Neural cell (in vitro differentiated cells): ENCODE measurements at regions not wholly inside any gene's neighbourhood (a gene's known extent, or its start where the extent isn't known, plus 50 kb on each side); places are given as distances from the start of the nearest gene placed in this dataset.

ENCODE experiments used
- H2AFZ ChIP-seq: fragments of 200-600, 300-800 bp; sonication (generic), shearing (Covaris generic); 2 replicates; pipeline ENCODE4 v1.6.0; 2014; ENCODE audit warnings: low read depth, mild to moderate bottlenecking, antibody characterized with exemption, low read length, moderate library complexity
- H3F3A ChIP-seq: fragments of 200-600 bp; shearing (Covaris generic); 2 replicates; pipeline ENCODE4 v1.6.1; 2016; ENCODE audit warnings: mild to moderate bottlenecking, moderate library complexity, mixed read lengths, antibody characterized with exemption, low read length; ENCODE audit not compliant: insufficient read depth, poor library complexity, severe bottlenecking
- H3K27ac ChIP-seq: fragments of 200-600, 300-800 bp; sonication (generic), shearing (Covaris generic); 2 replicates; pipeline ENCODE4 v1.5.1; 2014; ENCODE audit warnings: mild to moderate bottlenecking, low read length, moderate library complexity
- H3K27me3 ChIP-seq: fragments of 300-800, 200-600 bp; sonication (generic), shearing (Covaris generic); 2 replicates; pipeline ENCODE4 v1.6.0; 2014; ENCODE audit warnings: mild to moderate bottlenecking, low read depth, low read length, moderate library complexity; ENCODE audit not compliant: insufficient read depth
- H3K36me3 ChIP-seq: fragments of 300-800, 200-600 bp; sonication (generic), shearing (Covaris generic); 2 replicates; pipeline ENCODE4 v1.5.1; 2014; ENCODE audit warnings: mild to moderate bottlenecking, antibody characterized with exemption, low read length, moderate library complexity; ENCODE audit not compliant: insufficient read depth
- H3K4me2 ChIP-seq: fragments of 300-800, 200-600 bp; sonication (generic), shearing (Covaris generic); 2 replicates; pipeline ENCODE4 v1.6.0; 2014; ENCODE audit warnings: mild to moderate bottlenecking, low read length
- H3K4me3 ChIP-seq: fragments of 300-800, 200-600 bp; sonication (generic), shearing (Covaris generic); 2 replicates; pipeline ENCODE4 v1.5.1; 2014; ENCODE audit warnings: mild to moderate bottlenecking, low read length, moderate library complexity
- H3K79me2 ChIP-seq: fragments of 200-600 bp; shearing (Covaris generic); replicated peaks from 2 replicates; pipeline ENCODE4 v1.6.0; 2014; ENCODE audit warnings: mild to moderate bottlenecking, low read length, moderate library complexity; ENCODE audit not compliant: insufficient read depth
- H3K9ac ChIP-seq: fragments of 300-800, 200-600 bp; sonication (generic), shearing (Covaris generic); 2 replicates; pipeline ENCODE4 v1.6.1; 2016; ENCODE audit warnings: mild to moderate bottlenecking, low read length, mixed read lengths
- H3K9me2 ChIP-seq: fragments of 200-600 bp; shearing (Covaris generic); 2 replicates; pipeline ENCODE4 v1.6.1; 2016; ENCODE audit warnings: mild to moderate bottlenecking, low read length, mixed read lengths; ENCODE audit not compliant: insufficient read depth
- H3K9me3 ChIP-seq: fragments of 200-600, 300-800 bp; sonication (generic), shearing (Covaris generic); 2 replicates; pipeline ENCODE4 v1.6.1; 2016; ENCODE audit warnings: mild to moderate bottlenecking, mixed run types, low read length, moderate library complexity, mixed read lengths
- H4K20me1 ChIP-seq: fragments of 200-600 bp; shearing (Covaris generic); 2 replicates; pipeline ENCODE4 v1.6.1; 2016; ENCODE audit warnings: mild to moderate bottlenecking, mixed run types; ENCODE audit not compliant: insufficient read depth
- CTCF ChIP-seq: fragments of 450-650 bp; IDR thresholded peaks from 2 replicates; pipeline ENCODE4 v1.5.1; 2014; ENCODE audit warnings: antibody characterized with exemption, mild to moderate bottlenecking, moderate library complexity; ENCODE audit not compliant: poor library complexity, severe bottlenecking
- EP300 ChIP-seq: fragments of 450-650 bp; conservative IDR thresholded peaks from 2 replicates; pipeline ENCODE4 v1.6.1; 2014; ENCODE audit warnings: antibody characterized with exemption, mild to moderate bottlenecking, moderate library complexity; ENCODE audit not compliant: poor library complexity, severe bottlenecking
- EZH2 ChIP-seq: fragments of 200-600, 300-800 bp; shearing (Covaris generic), sonication (generic); IDR thresholded peaks from 2 replicates; pipeline ENCODE4 v1.6.1; 2014; ENCODE audit warnings: antibody characterized with exemption, low read length, borderline replicate concordance, mild to moderate bottlenecking; ENCODE audit not compliant: insufficient read depth, poor library complexity, severe bottlenecking
- MXI1 ChIP-seq: fragments of 450-650 bp; conservative IDR thresholded peaks from 2 replicates; pipeline ENCODE4 v1.6.1; 2014; ENCODE audit warnings: antibody characterized with exemption, mild to moderate bottlenecking; ENCODE audit not compliant: poor library complexity, severe bottlenecking
- POLR2AphosphoS5 ChIP-seq: IDR thresholded peaks from 2 replicates; pipeline ENCODE4 v1.6.1; 2012
- RAD21 ChIP-seq: fragments of 450-650 bp; conservative IDR thresholded peaks from 2 replicates; pipeline ENCODE4 v1.6.1; 2014; ENCODE audit warnings: antibody characterized with exemption, mild to moderate bottlenecking, moderate library complexity
- SMC3 ChIP-seq: fragments of 450-650 bp; conservative IDR thresholded peaks from 2 replicates; pipeline ENCODE4 v1.6.1; 2014; ENCODE audit warnings: antibody characterized with exemption, mild to moderate bottlenecking, moderate library complexity; ENCODE audit not compliant: poor library complexity
- TAF1 ChIP-seq: IDR thresholded peaks from 2 replicates; pipeline ENCODE4 v1.6.1; 2012; ENCODE audit warnings: low read depth
- TF ChIP-seq, protein P1 (sequence below): IDR thresholded peaks from 2 replicates; pipeline ENCODE4 v1.6.1; 2012; ENCODE audit warnings: borderline replicate concordance

DNA sequence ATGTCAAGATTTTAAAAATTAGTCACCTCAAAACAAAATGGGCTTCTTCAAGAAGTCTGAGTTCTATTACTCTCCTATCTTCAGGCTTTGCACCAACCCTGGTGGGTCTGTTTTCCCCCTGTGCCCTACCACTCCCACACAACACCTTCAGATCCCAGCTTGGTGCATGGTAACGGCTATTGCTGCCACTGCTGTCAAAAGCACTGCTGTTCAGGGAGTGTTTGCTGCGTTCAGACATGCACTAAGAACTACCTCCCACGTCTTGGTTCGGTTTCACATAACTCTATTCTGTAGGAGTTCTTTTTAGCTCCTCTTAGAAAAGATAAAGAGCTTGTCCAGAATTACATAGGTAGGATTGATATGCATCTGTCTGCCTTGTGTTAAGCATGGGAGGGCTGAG, 799.2 kb downstream of the NR2F2 start:
- Histone ChIP-seq H2AFZ (no peak overlapping the region), H3F3A (no peaks in the 10 kb centered on the region), H3K79me2 (no peaks in the 10 kb centered on the region), H3K4me2 (no peak overlapping the region), H3K27ac (no peak overlapping the region), H3K9me2 (no peaks in the 10 kb centered on the region), H3K9ac (no peak overlapping the region), H4K20me1 (no peaks in the 10 kb centered on the region), H3K36me3 (no peaks in the 10 kb centered on the region), H3K4me3 (no peak overlapping the region), H3K27me3 (no peaks in the 10 kb centered on the region), H3K9me3 (no peaks in the 10 kb centered on the region)
- TF ChIP-seq EZH2 (no peak), SMC3 (no peak), POLR2AphosphoS5 (no peak), MXI1 (no peak), RAD21 (no peak), EP300 (no peak)
- TF ChIP-seq, protein P1, sequence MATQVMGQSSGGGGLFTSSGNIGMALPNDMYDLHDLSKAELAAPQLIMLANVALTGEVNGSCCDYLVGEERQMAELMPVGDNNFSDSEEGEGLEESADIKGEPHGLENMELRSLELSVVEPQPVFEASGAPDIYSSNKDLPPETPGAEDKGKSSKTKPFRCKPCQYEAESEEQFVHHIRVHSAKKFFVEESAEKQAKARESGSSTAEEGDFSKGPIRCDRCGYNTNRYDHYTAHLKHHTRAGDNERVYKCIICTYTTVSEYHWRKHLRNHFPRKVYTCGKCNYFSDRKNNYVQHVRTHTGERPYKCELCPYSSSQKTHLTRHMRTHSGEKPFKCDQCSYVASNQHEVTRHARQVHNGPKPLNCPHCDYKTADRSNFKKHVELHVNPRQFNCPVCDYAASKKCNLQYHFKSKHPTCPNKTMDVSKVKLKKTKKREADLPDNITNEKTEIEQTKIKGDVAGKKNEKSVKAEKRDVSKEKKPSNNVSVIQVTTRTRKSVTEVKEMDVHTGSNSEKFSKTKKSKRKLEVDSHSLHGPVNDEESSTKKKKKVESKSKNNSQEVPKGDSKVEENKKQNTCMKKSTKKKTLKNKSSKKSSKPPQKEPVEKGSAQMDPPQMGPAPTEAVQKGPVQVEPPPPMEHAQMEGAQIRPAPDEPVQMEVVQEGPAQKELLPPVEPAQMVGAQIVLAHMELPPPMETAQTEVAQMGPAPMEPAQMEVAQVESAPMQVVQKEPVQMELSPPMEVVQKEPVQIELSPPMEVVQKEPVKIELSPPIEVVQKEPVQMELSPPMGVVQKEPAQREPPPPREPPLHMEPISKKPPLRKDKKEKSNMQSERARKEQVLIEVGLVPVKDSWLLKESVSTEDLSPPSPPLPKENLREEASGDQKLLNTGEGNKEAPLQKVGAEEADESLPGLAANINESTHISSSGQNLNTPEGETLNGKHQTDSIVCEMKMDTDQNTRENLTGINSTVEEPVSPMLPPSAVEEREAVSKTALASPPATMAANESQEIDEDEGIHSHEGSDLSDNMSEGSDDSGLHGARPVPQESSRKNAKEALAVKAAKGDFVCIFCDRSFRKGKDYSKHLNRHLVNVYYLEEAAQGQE = no peak

DNA sequence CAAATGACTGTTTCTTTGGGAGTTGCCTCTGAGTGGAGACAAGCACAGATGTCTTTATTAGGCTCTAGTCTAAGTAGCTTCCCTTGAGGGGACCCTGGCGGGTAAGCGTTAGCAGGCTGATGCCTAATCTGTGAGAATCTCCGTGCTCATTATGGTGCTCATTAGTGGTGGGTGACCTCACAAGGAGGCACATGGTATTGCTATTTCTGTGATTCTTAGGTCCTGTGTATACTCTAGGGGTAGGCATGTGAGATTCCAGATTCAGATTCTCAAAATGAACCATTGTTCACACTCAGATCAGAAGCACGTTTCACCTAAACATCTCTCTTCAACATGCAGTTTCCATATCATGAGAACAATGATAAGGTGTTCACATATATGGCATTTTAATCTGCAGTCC, 809.7 kb downstream of the NR2F2 start:
- Histone ChIP-seq H3K4me2 (no peak overlapping the region), H3K9me3 (no peaks in the 10 kb centered on the region), H4K20me1 (no peaks in the 10 kb centered on the region), H3F3A (no peaks in the 10 kb centered on the region), H2AFZ (no peak overlapping the region), H3K79me2 (no peaks in the 10 kb centered on the region), H3K27ac (no peak overlapping the region), H3K27me3 (no peaks in the 10 kb centered on the region), H3K9ac (no peak overlapping the region), H3K36me3 (no peaks in the 10 kb centered on the region), H3K4me3 (no peak overlapping the region), H3K9me2 (no peaks in the 10 kb centered on the region)
- TF ChIP-seq, protein P1 = no peak
- TF ChIP-seq POLR2AphosphoS5 = no peak
- no peak for TF ChIP-seq CTCF
- no peak for TF ChIP-seq EZH2
- no peak for TF ChIP-seq MXI1
- no peak for TF ChIP-seq EP300
- no peak for TF ChIP-seq SMC3
- no peak for TF ChIP-seq TAF1
- TF ChIP-seq RAD21 = no peak
